KOPT-K1 (cell line): ENCODE measurements at regions not wholly inside any gene's neighbourhood (a gene's known extent, or its start where the extent isn't known, plus 50 kb on each side); places are given as distances from the start of the nearest gene placed in this dataset.

Experiments used
- H3K27ac ChIP-seq: fragments of 200-600 bp; sonication (generic); 2 replicates; pipeline ENCODE4 v1.5.1; 2016; ENCODE audit warnings: antibody characterized with exemption, mild to moderate bottlenecking, low read depth, low read length; ENCODE audit not compliant: poor library complexity, severe bottlenecking
- H3K36me3 ChIP-seq: fragments of 200-600 bp; sonication (generic); 2 replicates; pipeline ENCODE4 v1.5.1; 2017; ENCODE audit warnings: antibody characterized with exemption, mild to moderate bottlenecking, low read length, moderate library complexity; ENCODE audit not compliant: insufficient read depth
- H3K9me3 ChIP-seq: fragments of 200-600 bp; sonication (generic); 2 replicates; pipeline ENCODE4 v1.5.1; 2017; ENCODE audit warnings: antibody characterized with exemption, low read length, mild to moderate bottlenecking; ENCODE audit not compliant: insufficient read depth, poor library complexity, severe bottlenecking

DNA sequence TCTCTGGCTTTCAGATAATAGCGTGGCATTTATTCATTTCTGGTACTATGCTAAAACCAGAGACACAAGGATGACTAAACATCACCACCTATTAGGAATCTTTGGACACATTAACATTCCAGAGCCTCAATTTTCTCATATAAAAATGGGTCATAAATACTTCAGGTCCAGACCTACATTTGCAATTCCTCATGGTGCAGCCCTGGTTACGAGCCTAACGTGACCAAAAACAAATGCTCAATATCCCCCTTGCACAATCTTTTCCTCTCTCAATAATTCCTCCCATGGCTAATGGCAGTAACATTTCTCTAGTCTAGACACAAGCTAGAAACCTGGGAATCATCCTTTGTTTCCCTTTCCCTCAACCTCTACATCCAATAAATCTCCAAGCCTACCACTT is 112.8 kb upstream of the NABP1 start:
- Histone ChIP-seq H3K36me3 (no peaks in the 10 kb centered on the region), H3K9me3 (no peaks in the 10 kb centered on the region), H3K27ac (no peak overlapping the region)

DNA sequence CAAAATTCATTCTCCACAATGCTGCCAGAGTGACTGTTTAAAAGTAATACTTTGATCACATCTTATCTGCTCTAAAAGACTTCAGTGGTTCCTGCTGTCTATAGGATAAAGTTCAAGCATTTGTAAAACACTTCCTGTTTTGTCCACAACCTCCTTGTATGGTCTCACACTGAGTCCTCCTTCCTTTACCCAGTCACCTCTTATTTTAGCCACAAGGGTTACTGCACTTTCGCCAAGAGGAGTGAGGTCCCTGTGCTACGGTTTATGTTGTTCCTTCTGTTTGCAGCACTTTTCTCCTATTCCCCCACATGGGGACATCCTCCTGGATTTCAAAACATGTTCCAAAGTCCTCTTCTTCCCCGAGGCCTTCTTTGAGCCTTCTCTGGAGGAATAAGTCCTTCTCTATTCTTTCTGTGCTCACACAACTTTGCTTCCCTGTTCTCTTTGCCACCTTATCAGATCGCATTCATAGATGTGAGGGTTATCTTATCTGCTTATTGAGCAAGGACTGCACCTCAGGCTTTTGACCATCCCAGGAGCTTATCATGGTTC is 112.2 kb upstream of the NABP1 start:
- H3K36me3 ChIP-seq, result no peaks in the 10 kb centered on the region
- H3K27ac ChIP-seq, result no peak overlapping the region
- H3K9me3 ChIP-seq, result no peaks in the 10 kb centered on the region

- H3K9me3 ChIP-seq, result no peaks in the 10 kb centered on the region
- no peak overlapping the region for H3K27ac ChIP-seq
- H3K36me3 ChIP-seq, result no peaks in the 10 kb centered on the region
Observed at GRCh38 chr2:191566344-191566743, 111.6 kb upstream of the NABP1 start.

- H3K36me3 ChIP-seq, result no peaks in the 10 kb centered on the region
- no peaks in the 10 kb centered on the region for H3K9me3 ChIP-seq
- H3K27ac ChIP-seq, result no peak overlapping the region
Observed at GRCh38 chr2:191567206-191567605, 110.7 kb upstream of the NABP1 start.

GRCh38 chr2:191569025-191569424 is 108.9 kb upstream of the NABP1 start:
- Histone ChIP-seq H3K36me3 (no peaks in the 10 kb centered on the region), H3K9me3 (no peaks in the 10 kb centered on the region), H3K27ac (no peak overlapping the region)

DNA sequence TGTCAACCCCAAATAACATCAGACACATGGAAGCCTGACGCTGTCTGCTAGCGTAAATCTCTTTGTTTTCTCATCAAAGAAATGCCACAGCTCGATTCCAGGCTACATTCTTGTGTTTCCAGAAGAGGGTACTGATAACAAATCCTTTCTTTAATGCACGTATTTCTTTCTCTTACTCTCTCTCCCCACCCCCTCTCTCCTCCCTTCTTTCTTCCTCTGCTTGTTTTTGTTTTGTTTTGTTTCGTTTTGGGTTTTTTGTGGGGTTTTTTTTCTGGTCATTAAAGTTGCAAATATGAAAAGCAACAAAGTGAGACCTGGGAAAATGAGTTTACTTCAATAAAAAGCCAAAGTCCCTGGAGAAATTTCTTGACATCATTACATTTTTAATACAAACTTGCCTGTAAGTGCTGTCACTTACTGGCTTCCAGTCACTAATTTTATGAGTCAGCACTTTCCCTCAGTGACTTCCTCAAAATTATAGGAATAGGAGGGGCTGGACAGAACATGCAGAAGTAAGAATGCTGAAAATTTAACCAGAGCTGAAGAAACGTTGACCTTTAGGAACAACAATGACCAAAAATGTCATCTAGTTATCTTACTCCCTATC is 106.7 kb upstream of the NABP1 start:
- no peaks in the 10 kb centered on the region for H3K36me3 ChIP-seq
- no peaks in the 10 kb centered on the region for H3K9me3 ChIP-seq
- H3K27ac ChIP-seq, result no peak overlapping the region

DNA sequence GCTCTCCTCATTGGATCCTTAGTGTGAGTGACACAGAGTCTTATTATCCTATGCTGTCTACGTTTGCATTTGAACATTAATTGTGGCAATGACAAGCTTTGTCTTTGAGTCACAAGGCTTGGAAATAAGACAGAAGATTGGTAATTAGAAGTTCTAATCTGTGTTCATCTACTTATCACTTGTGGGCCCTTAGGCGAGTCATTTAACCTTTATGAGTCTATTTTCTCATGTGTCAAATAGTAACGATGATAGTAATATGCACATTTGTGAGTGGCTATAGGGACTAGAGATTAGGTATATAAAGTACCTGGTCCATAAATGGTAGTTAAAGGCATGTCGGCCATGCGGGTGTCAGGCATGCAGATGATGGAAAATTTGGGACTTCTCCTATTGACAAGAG is 105.6 kb upstream of the NABP1 start:
- Histone ChIP-seq H3K36me3 (no peaks in the 10 kb centered on the region), H3K27ac (no peak overlapping the region), H3K9me3 (no peaks in the 10 kb centered on the region)

DNA sequence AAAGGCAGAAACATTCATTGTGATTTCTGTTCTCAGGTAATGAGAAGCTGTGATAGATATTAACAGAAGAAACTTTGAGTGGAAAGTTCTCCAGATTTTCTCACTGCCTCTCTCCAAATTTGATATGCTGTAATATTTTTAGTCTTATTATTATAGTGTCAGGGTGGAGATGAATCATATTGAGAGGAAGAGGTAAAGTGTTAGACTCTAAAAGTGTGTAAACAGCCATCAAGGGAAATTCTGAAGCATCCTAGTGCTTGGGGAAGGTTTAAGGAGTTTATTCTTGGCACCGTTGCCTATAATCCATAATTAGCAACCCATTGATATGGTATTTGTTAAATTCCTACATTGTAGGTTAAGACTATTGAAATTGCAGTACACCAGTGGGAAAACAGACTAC is 104.7 kb upstream of the NABP1 start:
- Histone ChIP-seq H3K27ac (no peak overlapping the region), H3K36me3 (no peaks in the 10 kb centered on the region), H3K9me3 (no peaks in the 10 kb centered on the region)

GRCh38 chr2:191574232-191574631 is 103.7 kb upstream of the NABP1 start:
- H3K27ac ChIP-seq, result no peak overlapping the region

DNA sequence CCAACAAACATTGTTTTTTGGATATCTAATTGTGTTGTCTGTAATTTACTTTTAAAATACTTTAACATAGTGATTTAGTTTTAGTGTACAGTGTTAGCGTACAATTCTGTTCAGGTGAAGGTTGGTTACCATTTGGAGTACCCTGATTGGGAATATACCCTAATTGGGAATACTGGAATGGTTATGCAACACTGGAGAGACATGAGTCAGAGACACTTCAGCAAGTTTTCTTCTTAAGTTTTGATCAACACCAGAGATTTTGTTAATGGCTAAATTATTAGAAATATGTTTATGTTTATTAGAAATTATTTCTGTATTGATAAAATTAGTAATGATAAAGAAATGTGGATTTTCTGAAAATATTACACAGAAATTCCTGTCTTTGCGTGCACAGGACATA is 100.3 kb upstream of the NABP1 start:
- H3K36me3 ChIP-seq, result no peaks in the 10 kb centered on the region
- H3K27ac ChIP-seq, result no peak overlapping the region
- H3K9me3 ChIP-seq, result no peaks in the 10 kb centered on the region

More at GRCh38 chr2:191574232-191574631, 103.7 kb upstream of the NABP1 start:
- Histone ChIP-seq H3K9me3 (no peaks in the 10 kb centered on the region), H3K36me3 (no peaks in the 10 kb centered on the region)

DNA sequence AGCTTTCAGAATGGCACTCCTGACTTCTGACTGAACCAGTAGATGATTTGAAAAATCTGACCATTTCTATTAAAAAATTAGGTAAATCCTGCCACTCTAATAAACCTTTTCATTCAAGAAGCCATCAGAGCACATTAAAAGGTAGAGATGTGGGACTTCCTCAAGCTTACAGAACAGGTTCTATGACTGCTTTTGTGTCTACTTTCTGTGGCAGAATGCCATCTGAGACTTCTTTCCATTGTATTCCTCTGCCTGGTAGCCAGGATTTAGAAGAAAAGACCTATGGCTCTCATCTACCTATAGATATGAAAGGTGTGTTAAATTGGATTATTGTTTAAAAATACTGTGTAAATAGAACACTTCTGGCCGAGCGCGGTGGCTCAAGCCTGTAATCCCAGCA is 99.9 kb upstream of the NABP1 start:
- Histone ChIP-seq H3K36me3 (no peaks in the 10 kb centered on the region), H3K9me3 (no peaks in the 10 kb centered on the region), H3K27ac (no peak overlapping the region)

- H3K9me3 ChIP-seq, result no peaks in the 10 kb centered on the region
- no peaks in the 10 kb centered on the region for H3K36me3 ChIP-seq
- H3K27ac ChIP-seq, result no peak overlapping the region
Observed at GRCh38 chr2:191580581-191580980, 97.4 kb upstream of the NABP1 start.

- no peak overlapping the region for H3K27ac ChIP-seq
- no peaks in the 10 kb centered on the region for H3K36me3 ChIP-seq
- no peaks in the 10 kb centered on the region for H3K9me3 ChIP-seq
Observed at GRCh38 chr2:191581003-191581402, 96.9 kb upstream of the NABP1 start.

DNA sequence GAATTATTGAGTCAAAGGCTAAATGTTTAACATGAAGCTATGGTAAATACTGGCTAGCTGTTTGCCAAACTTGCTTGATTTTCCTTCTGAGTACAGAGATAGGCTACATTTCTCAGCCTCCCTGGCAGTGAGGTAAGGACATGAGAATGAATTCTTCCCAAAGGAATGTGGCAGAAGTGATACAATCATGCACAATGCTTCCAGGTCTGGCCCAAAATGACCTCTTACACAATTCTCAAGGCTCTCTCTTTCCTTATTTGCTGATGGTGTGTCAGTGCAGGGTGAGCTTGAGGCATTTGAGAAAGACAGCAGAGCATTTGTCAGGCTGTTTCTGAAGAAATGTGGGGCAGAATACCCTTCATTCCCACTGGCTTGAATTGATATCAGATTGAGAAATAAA is 95.6 kb upstream of the NABP1 start:
- H3K27ac ChIP-seq, result no peak overlapping the region
- H3K9me3 ChIP-seq, result no peaks in the 10 kb centered on the region
- no peaks in the 10 kb centered on the region for H3K36me3 ChIP-seq

DNA sequence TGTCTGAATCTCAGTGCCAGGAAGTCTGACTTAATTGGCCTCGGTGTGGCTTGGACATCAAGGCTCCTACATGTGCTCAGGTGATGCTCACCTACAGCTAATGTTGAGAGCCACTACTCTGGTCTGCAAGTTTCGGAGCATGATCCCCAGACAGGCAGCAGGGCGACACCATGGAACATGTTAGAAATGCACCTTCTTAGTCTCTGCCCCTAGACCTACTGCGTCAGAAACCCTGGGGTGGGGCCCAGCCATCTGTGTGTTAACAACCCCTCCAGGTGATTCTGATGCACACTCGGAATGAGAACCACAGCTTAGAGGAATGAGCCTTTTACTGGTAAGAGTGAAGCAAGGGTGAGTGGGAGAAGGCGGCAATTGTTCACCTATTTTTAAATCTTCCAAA is 86.9 kb upstream of the NABP1 start:
- Histone ChIP-seq H3K9me3 (no peaks in the 10 kb centered on the region), H3K27ac (no peak overlapping the region)

GRCh38 chr2:191593622-191594385 is 84.1 kb upstream of the NABP1 start:
- H3K36me3 ChIP-seq, result no peaks in the 10 kb centered on the region
- H3K9me3 ChIP-seq, result no peaks in the 10 kb centered on the region
- no peak overlapping the region for H3K27ac ChIP-seq

More for the DNA sequence above, 86.9 kb upstream of the NABP1 start:
- H3K36me3 ChIP-seq, result no peaks in the 10 kb centered on the region
